GM21576 (cell line): ENCODE measurements at regions not wholly inside any gene's neighbourhood (a gene's known extent, or its start where the extent isn't known, plus 50 kb on each side); places are given as distances from the start of the nearest gene placed in this dataset.
"Not testable (repeated sequence)": the region's sequence is repeated elsewhere in the genome, so short reads cannot be mapped to it uniquely, and the experiment has no call there.

Experiments used
- ATAC-seq: cut with Tn5 transposase; IDR thresholded peaks from one replicate; pipeline ENCODE4 v1.9.1; 2021; ENCODE audit warnings: mild to moderate bottlenecking, moderate library complexity; ENCODE audit not compliant: unreplicated experiment

GRCh38 chr5:67790390-67790789, 425.2 kb upstream of the PIK3R1 start:
- ATAC-seq: no peak

DNA sequence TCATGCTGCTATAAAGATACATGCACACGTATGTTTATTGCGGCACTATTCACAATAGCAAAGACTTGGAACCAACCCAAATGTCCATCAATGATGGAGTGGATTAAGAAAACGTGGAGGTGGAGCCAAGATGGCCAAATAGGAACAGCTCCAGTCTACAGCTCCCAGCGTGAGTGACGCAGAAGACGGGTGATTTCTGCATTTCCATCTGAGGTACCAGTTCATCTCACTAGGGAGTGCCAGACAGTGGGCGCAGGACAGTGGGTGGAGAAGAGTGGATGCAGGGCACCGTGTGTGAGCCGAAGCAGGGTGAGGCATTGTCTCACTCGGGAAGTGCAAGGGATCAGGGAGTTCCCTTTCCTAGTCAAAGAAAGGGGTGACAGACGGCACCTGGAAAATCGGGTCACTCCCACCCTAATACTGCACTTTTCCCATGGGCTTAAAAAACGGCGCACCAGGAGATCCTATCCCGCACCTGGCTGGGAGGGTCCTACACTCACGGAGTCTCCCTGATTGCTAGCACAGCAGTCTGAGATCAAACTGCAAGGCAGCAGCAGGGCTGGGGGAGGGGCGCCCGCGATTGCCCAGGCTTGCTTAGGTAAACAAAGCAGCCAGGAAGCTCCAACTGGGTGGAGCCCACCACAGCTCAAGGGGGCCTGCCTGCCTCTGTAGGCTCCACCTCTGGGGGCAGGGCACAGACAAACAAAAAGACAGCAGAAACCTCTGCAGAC, 435.5 kb upstream of the PIK3R1 start:
- not testable (repeated sequence) for ATAC-seq

DNA sequence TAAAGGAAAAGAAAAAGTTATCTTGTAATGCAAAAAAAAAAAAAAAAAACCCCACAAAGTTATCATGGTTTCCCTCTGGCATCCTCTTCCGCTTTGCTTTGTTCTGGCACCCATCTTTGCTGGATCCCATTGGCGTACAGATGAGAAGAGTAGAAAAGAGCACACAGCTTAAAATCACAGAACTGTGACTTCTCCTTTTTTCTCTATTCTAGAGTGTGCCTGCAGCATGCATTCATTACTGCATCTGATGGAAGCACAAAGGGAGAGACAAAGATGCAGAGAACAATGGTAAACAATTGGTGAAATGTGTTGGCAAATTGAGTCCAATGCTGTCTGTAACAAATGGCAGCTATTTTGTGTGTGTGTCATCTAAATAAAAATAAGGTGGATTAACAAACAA, 440.8 kb upstream of the PIK3R1 start:
- no peak for ATAC-seq

DNA sequence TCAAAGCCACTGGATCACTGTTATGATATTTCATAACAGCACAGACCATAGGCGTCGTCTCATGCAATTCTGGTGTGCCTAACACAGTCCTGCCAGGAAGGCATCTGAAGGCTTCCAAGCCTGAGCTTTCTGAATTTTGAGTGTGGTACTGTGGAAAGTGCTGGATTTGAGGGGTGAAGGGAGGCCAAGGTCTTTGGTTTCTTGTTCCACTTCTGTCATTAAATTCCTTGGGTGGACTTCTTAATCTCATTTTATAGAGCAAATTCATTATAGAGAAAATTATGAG, 441.3 kb upstream of the PIK3R1 start:
- ATAC-seq: no peak

DNA sequence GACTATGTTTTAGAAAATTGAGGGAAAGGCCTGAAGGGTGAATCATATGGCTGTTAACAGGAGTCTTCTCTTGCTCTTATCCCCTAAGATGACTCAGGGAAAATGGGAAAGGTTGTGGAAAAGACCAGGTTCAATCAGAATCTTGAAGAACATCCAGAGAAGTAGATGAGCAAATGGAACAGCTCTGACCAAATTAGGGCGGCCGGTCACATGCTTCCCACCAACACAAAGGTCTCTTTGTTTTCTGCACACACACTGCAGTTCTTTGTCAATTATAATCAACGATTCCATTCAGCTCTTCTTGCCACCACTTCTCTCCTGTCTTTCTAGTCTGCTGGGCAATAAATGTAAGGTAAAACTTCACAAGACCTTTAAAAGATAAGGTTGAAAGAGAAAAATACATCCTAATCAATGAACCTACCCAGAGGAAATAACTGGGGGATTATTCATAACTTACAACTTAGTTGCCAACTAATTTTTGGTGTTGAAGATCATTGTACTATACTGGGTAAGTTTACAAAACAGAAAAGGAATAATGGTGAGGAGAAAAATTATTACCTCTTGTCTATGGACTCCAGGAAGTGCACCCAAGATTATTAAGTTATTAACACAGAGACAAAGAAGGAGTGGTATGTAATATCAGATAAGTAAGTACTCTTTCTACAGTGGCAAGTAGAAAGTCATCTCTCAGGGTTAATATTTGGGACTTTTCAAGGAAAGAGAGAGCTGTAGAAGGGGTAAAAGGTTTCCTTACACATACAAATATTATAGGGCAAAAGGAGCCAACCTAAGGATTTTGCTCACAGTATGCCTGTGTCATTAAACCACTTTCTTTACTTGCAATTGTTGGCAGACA, 441.9 kb upstream of the PIK3R1 start:
- no peak for ATAC-seq

GRCh38 chr5:67771791-67772190, 443.8 kb upstream of the PIK3R1 start:
- no peak for ATAC-seq

DNA sequence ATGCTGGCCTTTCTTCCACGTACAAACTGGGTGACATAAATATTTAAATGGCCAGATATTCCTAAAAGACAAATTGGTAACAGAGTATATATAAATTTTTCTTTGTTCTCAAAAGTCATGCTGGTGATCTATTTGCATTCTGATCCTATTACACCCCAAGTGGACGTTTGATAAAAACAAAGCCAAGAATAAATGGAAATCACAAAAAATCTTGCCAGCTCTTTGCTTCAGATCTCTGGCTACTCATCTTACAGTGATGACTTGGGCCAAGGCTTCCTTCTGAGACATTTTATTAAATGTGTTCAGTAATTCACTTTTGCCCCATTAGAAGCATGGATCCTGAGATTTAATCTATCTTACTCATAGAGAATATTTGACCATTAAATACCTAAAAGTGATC, 444.3 kb upstream of the PIK3R1 start:
- no peak for ATAC-seq

DNA sequence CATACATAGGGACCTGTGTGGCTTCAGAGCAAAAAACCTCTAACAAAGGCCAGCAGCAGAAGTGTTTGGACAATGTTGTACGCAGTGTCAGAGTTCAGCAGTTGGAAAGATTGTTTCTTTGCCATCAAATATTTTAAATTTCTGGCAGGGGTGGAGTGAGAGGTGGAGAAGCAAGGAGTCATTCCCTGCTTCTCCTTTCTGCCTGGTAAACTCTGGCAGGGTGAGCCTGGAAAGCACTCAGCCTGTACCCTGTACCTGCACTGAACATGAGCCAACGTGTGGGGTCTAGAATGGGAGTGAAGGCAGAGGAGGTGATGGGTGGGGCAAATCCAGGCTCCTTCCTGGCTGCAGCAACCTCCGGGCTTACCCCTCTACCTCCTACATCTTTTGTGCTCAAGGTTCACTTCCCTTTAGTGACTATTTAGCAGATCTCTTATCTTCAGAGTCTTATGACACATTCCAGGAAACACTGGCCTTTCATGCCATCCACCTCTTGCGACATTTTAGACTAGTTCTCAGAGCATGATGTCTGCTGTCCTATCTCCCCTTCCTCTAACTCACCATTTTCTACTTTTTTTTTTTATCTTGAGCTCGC, 445.0 kb upstream of the PIK3R1 start:
- ATAC-seq: no peak

DNA sequence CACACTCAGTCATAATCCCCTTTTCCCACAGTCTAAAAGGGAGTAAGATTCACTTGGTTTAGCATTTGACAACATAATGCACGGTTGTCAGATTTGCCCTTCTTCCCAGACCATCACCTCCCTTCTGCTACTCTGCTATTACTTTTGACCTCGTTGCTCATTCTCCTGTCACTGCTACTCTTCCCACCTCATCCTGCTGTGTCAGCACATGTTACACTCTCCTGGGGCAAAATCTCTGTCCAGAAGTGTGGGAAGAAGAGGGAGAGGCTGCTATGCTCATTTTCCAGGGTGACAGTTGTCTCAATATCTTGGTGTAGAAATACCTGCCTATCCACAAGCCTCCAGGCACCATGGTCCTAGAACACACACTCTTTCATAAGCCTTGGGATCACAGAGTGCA, 449.9 kb upstream of the PIK3R1 start:
- no peak for ATAC-seq

DNA sequence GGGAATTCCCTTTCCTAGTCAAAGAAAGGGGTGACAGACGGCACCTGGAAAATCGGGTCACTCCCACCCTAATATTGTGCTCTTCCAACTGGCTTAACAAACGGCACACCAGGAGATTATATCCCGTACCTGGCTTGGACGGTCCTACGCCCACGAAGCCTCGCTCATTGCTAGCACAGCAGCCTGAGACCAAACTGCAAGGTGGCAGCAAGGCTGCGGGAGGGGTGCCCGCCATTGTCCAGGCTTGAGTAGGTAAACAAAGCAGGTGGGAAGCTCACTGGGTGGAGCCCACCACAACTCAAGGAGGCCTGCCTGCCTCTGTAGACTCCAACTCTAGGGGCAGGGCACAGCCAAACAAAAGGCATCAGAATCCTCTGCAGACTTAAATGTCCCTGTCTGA, 457.8 kb upstream of the PIK3R1 start:
- ATAC-seq: not testable (repeated sequence)

DNA sequence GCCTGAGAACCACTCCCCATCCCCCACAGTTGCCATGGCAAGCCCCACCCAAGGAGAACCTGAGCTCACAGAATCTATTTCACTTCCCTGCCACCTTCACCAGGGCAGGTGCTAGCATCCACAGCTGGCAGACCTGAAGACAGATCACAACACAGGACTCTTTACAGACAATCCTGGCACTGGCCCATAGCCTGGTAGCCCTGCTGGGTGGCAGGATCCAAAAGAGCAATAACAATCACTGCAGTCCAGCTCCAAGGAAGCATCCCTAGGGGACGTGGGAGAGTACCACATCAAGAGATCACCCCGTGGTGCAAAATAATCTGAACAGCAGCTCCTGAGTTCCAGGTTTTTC, 463.2 kb upstream of the PIK3R1 start:
- no peak for ATAC-seq

- ATAC-seq: no peak
Measured at GRCh38 chr5:67748165-67748690, 467.3 kb upstream of the PIK3R1 start.

DNA sequence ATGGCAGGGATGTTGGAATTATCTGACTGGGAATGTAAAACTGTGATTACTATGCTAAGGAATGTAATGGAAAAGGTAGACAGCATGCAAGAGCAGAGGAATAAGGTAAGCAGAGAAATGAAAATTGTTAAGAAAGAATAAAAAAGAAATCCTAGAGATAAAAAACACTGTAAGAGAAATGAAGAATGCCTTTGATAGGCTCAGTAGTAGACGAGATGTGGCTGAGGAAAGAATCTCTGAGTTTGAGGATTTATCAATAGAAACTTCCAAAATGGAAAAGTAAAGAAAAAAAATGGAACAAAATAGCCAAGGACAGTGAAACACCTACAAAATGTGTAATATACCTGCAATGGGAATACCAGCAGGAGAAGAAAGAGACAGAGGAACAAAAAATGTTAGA, 468.5 kb upstream of the PIK3R1 start:
- no peak for ATAC-seq

GRCh38 chr5:67746608-67747007, 468.9 kb upstream of the PIK3R1 start:
- not testable (repeated sequence) for ATAC-seq

DNA sequence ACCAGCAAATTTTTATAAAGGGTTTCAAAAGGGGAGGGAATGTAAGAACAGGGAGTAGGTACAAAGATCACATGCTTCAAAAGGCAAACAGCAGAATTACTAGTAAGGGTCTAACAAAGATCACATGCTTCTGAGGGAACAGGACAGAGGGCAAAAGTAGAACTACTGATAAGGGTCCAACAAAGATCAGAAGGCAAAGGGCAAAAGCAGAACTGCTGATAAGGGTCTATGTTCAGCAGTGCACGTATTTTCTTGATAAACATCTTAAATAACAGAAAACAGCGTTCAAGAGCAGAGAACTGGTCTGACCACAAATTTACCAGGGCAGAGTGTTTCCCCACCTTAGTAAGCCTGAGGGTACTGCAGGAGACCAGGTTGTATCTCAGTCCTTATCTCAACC, 469.5 kb upstream of the PIK3R1 start:
- ATAC-seq: no peak

DNA sequence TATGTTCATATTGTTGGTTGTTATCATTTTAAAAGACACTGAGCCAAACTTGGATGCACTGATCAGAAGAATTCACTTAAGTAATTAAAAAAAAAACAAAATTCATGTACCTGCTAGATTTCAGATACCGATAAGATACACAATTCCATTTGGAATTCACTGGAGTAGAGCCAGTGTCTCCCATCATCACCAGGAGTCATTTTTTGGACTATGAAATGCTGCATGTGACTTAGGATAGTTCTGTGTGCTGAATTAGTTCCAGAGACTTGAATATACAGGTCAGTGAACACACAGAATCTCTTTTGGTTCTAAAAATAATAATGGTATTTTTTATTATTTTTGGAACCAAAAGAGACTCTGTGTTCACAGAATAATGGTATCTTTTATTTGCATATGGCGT, 482.6 kb upstream of the PIK3R1 start:
- ATAC-seq: no peak

- no peak for ATAC-seq
Measured at GRCh38 chr5:67732471-67732870, 483.1 kb upstream of the PIK3R1 start.

GRCh38 chr5:67731886-67732285, 483.7 kb upstream of the PIK3R1 start:
- no peak for ATAC-seq

GRCh38 chr5:67730917-67731474, 484.6 kb upstream of the PIK3R1 start:
- ATAC-seq: no peak

DNA sequence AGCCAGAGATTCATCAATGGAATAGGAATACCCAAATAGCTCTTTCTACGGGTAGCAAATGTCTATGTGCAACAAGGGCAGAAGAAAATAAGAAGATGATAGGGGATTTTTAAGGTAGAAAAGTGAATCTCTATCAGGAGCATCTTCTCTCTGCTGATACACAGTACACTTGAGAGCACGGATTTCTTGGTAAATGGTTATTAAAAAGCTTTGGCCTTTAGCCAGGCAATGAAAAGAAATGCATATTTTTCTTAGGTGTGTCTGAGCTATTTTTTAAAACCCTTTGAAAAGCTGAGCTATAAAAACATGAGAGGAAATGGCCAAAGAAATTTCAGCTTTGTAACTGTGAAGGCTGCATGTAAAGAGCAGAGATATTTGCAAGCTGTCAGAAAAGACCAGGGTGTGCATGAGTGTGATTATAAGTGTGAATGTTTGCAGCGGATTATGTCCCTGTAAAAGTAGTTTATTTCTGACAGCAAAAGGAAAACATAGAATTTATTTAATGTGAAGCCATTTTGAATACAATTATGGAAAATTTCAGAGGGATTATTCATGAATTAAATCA, 487.1 kb upstream of the PIK3R1 start:
- no peak for ATAC-seq

GRCh38 chr5:67725604-67726003, 490.0 kb upstream of the PIK3R1 start:
- no peak for ATAC-seq
